Stimulated activated CD8-positive, alpha-beta memory T cell treated with anti-CD3 and anti-CD28 coated beads, Interleukin-7, amount 100 ng/mL, for 24 hours (primary cell): ENCODE measurements at regions not wholly inside any gene's neighbourhood (a gene's known extent, or its start where the extent isn't known, plus 50 kb on each side); places are given as distances from the start of the nearest gene placed in this dataset.

Source experiments
- DNase-seq: peaks from one replicate; pipeline ENCODE4 v3.0.0-alpha.2; 2020; ENCODE audit warnings: low read depth

- no peak for DNase-seq
These were observed 238.3 kb downstream of the TEX29 start for GRCh38 chr13:111558700-111559088.

GRCh38 chr13:111559612-111560403 lies 239.4 kb downstream of the TEX29 start:
- no peak for DNase-seq

GRCh38 chr13:111561091-111561781 lies 240.8 kb downstream of the TEX29 start:
- DNase-seq, result no peak

- DNase-seq, result no peak
These were observed 242.3 kb downstream of the TEX29 start for GRCh38 chr13:111562716-111563115.

- no peak for DNase-seq
These were observed 244.2 kb downstream of the TEX29 start for GRCh38 chr13:111564606-111565005.

GRCh38 chr13:111565400-111565799 lies 245.0 kb downstream of the TEX29 start:
- DNase-seq, result no peak

- no peak for DNase-seq
These were observed 246.1 kb downstream of the TEX29 start for GRCh38 chr13:111566567-111566966.

- DNase-seq, result no peak
These were observed 247.2 kb downstream of the TEX29 start for GRCh38 chr13:111567637-111568036.

- no peak for DNase-seq
These were observed 247.8 kb downstream of the TEX29 start for GRCh38 chr13:111568290-111568689.

- no peak for DNase-seq
These were observed 250.5 kb downstream of the TEX29 start for GRCh38 chr13:111570911-111571310.

- no peak for DNase-seq
These were observed 252.7 kb downstream of the TEX29 start for GRCh38 chr13:111572956-111573761.

GRCh38 chr13:111573801-111574200 lies 253.4 kb downstream of the TEX29 start:
- DNase-seq, result no peak

GRCh38 chr13:111575276-111575675 lies 254.8 kb downstream of the TEX29 start:
- no peak for DNase-seq

GRCh38 chr13:111575719-111576118 lies 255.3 kb downstream of the TEX29 start:
- no peak for DNase-seq

GRCh38 chr13:111577208-111577828 lies 256.9 kb downstream of the TEX29 start:
- no peak for DNase-seq

- no peak for DNase-seq
These were observed 257.6 kb downstream of the TEX29 start for GRCh38 chr13:111577956-111578605.

GRCh38 chr13:111584101-111584672 lies 263.7 kb downstream of the TEX29 start:
- DNase-seq, result no peak

GRCh38 chr13:111584870-111585269 lies 264.4 kb downstream of the TEX29 start:
- DNase-seq, result no peak

- no peak for DNase-seq
These were observed 265.8 kb downstream of the TEX29 start for GRCh38 chr13:111586291-111586690.

- DNase-seq, result no peak
These were observed 266.8 kb downstream of the TEX29 start for GRCh38 chr13:111587249-111587648.

GRCh38 chr13:111589321-111589720 lies 268.9 kb downstream of the TEX29 start:
- DNase-seq, result no peak
